GM10266 (cell line): ENCODE measurements at regions not wholly inside any gene's neighbourhood (a gene's known extent, or its start where the extent isn't known, plus 50 kb on each side); places are given as distances from the start of the nearest gene placed in this dataset.

Experiments
- DNase-seq: peaks from one replicate; pipeline ENCODE4 v3.0.0; 2012; ENCODE audit errors: extremely low spot score
- CTCF ChIP-seq: IDR thresholded peaks from 2 replicates; pipeline ENCODE4 v1.5.1; 2012; ENCODE audit warnings: mild to moderate bottlenecking, low read depth; ENCODE audit not compliant: control insufficient read depth, insufficient read depth; ENCODE audit errors: missing control alignments

- TF ChIP-seq CTCF, result no peak
- no peak for DNase-seq
Measured at GRCh38 chr21:16353764-16354163, 624.0 kb downstream of the USP25 start.

GRCh38 chr21:16357994-16358393, 628.2 kb downstream of the USP25 start:
- no peak for DNase-seq
- TF ChIP-seq CTCF, result no peak

GRCh38 chr21:16358784-16359183, 629.0 kb downstream of the USP25 start:
- DNase-seq, result no peak
- TF ChIP-seq CTCF, result no peak

- DNase-seq, result no peak
- no peak for TF ChIP-seq CTCF
Measured at GRCh38 chr21:16363100-16363499, 633.3 kb downstream of the USP25 start.

GRCh38 chr21:16363518-16363917, 633.7 kb downstream of the USP25 start:
- no peak for DNase-seq
- TF ChIP-seq CTCF, result no peak

GRCh38 chr21:16366207-16366606, 636.4 kb downstream of the USP25 start:
- no peak for DNase-seq
- TF ChIP-seq CTCF, result no peak

GRCh38 chr21:16367079-16367478, 637.3 kb downstream of the USP25 start:
- no peak for TF ChIP-seq CTCF

More at GRCh38 chr21:16367079-16367478, 637.3 kb downstream of the USP25 start:
- DNase-seq, result no peak
